Mesothelial cell of epicardium (in vitro differentiated cells): ENCODE measurements at regions not wholly inside any gene's neighbourhood (a gene's known extent, or its start where the extent isn't known, plus 50 kb on each side); places are given as distances from the start of the nearest gene placed in this dataset.

ENCODE experiments used
- DNase-seq, 2 experiments: peaks; one replicate each; pipeline ENCODE4 v3.0.0; 2021; ENCODE audit warnings: low spot score in 2 of 2; ENCODE audit not compliant: unreplicated experiment in 2 of 2
- H3K27ac Mint-ChIP-seq: 2 replicates; pipeline ENCODE4 v1.8.0; 2021; ENCODE audit warnings: mixed read lengths
- H3K27me3 Mint-ChIP-seq: 2 replicates; pipeline ENCODE4 v1.8.0; 2021; ENCODE audit warnings: low read depth, mixed read lengths
- H3K36me3 Mint-ChIP-seq: 2 replicates; pipeline ENCODE4 v1.8.0; 2021; ENCODE audit warnings: mixed read lengths
- H3K4me1 Mint-ChIP-seq: 2 replicates; pipeline ENCODE4 v1.8.0; 2021; ENCODE audit warnings: mixed read lengths
- H3K4me3 Mint-ChIP-seq: 2 replicates; pipeline ENCODE4 v1.8.0; 2021; ENCODE audit warnings: mild to moderate bottlenecking, moderate library complexity, mixed read lengths
- H3K9me3 Mint-ChIP-seq: 2 replicates; pipeline ENCODE4 v1.8.0; 2021; ENCODE audit warnings: mixed read lengths
- CTCF ChIP-seq: fragments of 200-600 bp; sonication (generic); IDR thresholded peaks from one replicate; pipeline ENCODE4 v1.5.0; 2021; ENCODE audit warnings: antibody characterized with exemption; ENCODE audit not compliant: unreplicated experiment

GRCh38 chr11:31940371-31941037 lies 129.4 kb upstream of the PAX6 start:
- peaks cover 15% of the 10 kb centered on the region for H3K27me3 Mint-ChIP-seq
- H3K36me3 Mint-ChIP-seq = no peaks in the 10 kb centered on the region
- no peaks in the 10 kb centered on the region for H3K9me3 Mint-ChIP-seq
- H3K27ac Mint-ChIP-seq = no peak overlapping the region
- H3K4me1 Mint-ChIP-seq = no peaks in the 10 kb centered on the region
- no peak for TF ChIP-seq CTCF
- H3K4me3 Mint-ChIP-seq = no peak overlapping the region
- DNase-seq = no peak

- TF ChIP-seq CTCF = no peak
- Mint-ChIP-seq H3K27ac (no peak overlapping the region), H3K36me3 (no peaks in the 10 kb centered on the region), H3K4me3 (no peak overlapping the region), H3K27me3 (peaks cover 15% of the 10 kb centered on the region), H3K9me3 (no peaks in the 10 kb centered on the region), H3K4me1 (no peaks in the 10 kb centered on the region)
- DNase-seq = no peak
These were observed 127.9 kb upstream of the PAX6 start for GRCh38 chr11:31939004-31939403.

GRCh38 chr11:31936312-31936711 lies 125.2 kb upstream of the PAX6 start:
- H3K27me3 Mint-ChIP-seq = peaks cover 15% of the 10 kb centered on the region
- H3K36me3 Mint-ChIP-seq = no peaks in the 10 kb centered on the region
- TF ChIP-seq CTCF = no peak
- H3K4me1 Mint-ChIP-seq = no peaks in the 10 kb centered on the region
- H3K27ac Mint-ChIP-seq = no peak overlapping the region
- H3K9me3 Mint-ChIP-seq = no peaks in the 10 kb centered on the region
- H3K4me3 Mint-ChIP-seq = no peak overlapping the region
- no peak for DNase-seq

- no peak for TF ChIP-seq CTCF
- Mint-ChIP-seq H3K9me3 (no peaks in the 10 kb centered on the region), H3K4me3 (no peak overlapping the region), H3K36me3 (no peaks in the 10 kb centered on the region), H3K4me1 (no peaks in the 10 kb centered on the region), H3K27me3 (peaks cover 12% of the 10 kb centered on the region), H3K27ac (no peak overlapping the region)
- DNase-seq = no peak
These were observed 121.8 kb upstream of the PAX6 start for GRCh38 chr11:31932879-31933278.

GRCh38 chr11:31927982-31928381 lies 116.9 kb upstream of the PAX6 start:
- H3K4me1 Mint-ChIP-seq = no peaks in the 10 kb centered on the region
- no peak for TF ChIP-seq CTCF
- no peak for DNase-seq
- no peaks in the 10 kb centered on the region for H3K36me3 Mint-ChIP-seq
- H3K27me3 Mint-ChIP-seq = peaks cover 3% of the 10 kb centered on the region
- no peaks in the 10 kb centered on the region for H3K9me3 Mint-ChIP-seq
- H3K27ac Mint-ChIP-seq = no peak overlapping the region
- H3K4me3 Mint-ChIP-seq = no peak overlapping the region
